NCI-H345 treated with DMSO at 0.1 percent for 48 hours (cell line): ENCODE measurements at regions not wholly inside any gene's neighbourhood (a gene's known extent, or its start where the extent isn't known, plus 50 kb on each side); places are given as distances from the start of the nearest gene placed in this dataset.

Experiments used
- DNase-seq: peaks from one replicate; lab custom pipeline; 2025; ENCODE audit not compliant: unreplicated experiment; lab: John Stamatoyannopoulos, UW

DNA sequence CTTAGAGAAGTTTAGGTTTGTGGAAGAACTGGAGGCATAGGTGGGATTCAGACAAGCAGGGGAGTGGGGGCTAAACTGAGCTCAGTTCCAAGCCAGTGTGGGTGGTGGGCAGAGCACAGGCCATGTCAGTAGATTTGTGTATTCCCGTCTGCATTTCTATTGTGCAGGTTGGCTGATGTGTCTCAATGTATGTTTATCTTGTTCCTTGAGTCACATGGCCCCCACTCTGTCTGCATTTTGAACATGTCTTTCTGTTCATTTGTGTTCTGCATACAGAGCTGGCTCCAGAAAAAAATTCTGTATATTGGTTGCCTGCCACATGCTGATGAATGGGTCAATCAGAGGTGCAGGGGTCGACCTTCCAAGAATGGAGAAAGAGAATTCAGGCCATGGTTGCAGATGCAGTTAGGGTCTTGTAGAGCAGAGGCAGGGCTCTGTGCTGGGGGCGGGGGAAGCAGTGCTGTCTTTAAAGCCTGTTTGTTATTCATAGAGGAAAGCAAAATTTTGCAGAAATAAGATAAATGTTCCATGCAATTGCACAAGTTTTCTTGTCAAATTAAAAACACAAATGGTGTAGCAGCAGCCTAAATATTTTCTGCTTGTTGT is 166.7 kb downstream of the CDH26 start:
- DNase-seq: no peak

DNA sequence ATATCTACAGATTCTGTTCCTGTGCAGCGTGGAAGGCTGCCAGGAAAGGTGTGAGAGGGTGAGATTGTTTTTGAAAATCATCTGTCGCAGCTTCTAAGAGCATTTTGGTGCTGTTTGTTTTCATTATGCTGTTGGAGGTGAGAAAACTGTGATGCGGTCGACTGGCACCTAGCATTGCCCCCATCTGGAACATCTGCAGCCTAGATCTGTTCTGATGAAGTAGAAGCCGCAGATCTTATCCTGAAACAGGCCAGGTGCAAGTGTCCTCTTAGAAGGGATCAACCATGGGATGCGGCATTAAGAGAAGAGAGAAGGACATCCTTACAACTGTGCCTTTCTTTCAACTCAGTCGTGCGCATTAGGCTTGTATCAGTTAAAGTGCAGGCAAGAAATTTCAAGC is 167.3 kb downstream of the CDH26 start:
- no peak for DNase-seq

DNA sequence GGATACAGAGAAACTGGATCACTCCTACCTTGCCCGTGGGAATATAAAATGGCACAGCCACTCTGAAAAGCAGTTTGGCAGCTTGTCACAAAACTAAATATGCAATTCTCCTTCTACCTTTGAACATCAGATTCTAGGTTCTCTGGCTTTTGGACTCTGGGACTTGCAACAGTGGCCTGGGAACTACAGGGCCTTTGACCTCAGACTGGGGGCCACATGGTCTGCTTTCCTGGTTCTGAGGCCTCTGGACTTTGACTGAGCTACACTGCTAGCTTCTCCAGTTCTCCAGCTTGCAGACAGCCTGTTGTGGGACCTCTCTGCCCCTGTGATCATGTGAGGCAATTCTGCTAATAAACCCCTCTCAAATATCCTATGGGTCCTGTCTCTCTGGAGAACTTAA is 168.8 kb downstream of the CDH26 start:
- DNase-seq: no peak

DNA sequence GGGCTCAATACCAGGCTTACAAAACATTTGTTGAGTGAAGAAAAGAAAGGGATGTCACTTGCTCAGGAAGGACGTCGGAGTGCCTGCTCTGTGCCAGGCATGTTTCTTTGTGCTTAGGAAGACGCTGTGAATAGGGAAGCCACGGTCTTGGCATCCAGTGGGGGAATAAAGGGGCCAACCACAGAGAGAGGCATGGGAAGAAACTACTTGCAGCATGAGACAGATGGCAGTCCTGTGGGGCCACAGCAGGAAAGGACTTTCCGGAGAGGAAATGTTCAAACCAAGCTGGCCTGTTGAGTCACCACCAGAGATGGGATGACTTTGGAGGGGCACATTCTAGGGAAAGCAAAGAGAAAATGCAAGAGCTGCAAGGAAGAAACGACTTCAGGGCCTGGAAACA is 173.2 kb downstream of the CDH26 start:
- DNase-seq: no peak

DNA sequence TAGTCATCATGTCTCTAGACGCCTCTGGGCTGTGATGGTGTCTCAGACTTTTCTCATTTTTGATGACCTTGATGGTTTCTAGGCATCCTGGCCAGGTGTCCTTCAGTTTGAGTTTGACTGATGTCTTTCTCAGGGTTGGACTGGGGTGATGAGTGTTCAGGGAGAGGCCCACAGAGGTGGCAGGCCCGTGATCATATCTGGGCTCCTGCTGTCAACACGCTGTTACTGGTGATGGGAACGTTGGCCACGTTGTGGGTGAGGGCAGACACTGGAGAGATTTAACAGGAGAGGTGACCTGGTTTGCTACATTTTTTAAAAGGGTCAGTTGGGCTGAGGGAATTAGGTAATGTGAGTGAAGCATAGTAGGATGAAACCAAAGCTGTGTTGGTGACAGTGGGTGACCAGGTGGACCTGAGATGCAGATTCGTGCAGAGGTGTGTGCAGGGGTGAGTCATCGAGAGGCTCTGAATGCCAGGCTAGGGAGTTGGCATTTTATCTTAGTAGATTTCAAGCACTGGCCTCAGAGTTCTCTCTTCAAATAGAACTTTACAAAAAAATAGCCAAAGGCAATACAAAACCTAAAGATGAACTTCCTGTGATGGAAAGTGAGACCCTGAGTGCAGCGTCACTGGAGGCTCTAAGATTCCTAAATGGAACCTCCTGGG is 174.1 kb downstream of the CDH26 start:
- no peak for DNase-seq

DNA sequence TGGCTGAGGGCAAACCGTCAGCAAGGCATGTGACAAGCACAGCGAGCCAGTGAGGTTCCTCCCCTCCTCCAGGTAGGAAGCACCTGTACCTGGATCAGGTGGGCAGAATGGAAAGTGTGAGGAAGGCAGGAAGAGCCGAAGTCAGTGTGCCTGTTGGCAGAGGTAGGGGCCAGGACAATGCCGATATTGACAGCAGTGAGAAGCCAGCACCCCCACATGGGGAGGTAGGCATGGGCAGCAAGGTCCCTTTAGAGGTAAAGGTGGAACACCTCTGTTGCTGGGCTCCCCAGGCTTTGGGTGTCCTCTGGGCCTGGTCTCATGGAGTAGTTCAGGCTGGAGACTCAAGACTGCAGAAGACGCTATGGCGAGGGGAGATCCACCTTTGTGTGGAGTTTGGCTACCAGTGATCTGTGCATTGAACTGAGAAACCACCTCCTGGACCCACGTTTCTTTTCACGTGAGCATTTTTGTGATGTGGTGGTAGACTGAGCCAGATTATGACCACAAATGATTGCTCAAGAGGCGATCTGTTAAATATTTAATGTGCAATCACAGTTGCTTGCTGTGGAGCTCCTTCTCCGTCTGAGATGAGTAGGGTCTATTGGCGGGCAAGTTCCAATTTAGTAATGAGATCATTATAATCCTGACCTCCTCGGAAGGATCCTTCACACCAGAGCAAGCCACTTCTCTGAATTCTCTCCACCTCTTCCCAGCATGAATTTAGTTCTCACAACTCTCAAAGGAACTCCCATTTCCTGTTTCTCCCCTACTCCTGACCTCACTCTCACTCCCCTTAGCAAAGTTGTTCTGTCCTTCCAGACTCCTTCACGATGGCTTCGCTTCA is 174.8 kb downstream of the CDH26 start:
- no peak for DNase-seq

DNA sequence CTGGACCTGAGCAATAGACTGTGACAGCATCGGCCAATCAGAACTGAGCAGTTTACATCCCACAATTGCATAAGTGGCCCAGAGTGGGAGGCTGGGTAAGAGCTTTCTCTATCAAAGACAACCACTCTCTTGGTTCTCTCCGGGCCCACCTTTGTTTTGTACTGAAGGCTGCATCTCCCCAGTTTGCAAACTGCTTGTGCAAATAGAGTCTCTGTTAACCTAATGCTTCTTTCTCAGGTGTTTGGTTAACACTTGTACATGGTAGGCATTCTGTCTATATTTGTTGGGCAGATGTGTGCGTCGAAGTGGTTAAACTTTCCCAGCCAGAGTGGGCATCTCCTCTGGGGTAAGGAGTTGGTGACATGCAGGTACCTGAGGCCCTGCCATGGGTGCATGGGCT is 177.1 kb downstream of the CDH26 start:
- no peak for DNase-seq

DNA sequence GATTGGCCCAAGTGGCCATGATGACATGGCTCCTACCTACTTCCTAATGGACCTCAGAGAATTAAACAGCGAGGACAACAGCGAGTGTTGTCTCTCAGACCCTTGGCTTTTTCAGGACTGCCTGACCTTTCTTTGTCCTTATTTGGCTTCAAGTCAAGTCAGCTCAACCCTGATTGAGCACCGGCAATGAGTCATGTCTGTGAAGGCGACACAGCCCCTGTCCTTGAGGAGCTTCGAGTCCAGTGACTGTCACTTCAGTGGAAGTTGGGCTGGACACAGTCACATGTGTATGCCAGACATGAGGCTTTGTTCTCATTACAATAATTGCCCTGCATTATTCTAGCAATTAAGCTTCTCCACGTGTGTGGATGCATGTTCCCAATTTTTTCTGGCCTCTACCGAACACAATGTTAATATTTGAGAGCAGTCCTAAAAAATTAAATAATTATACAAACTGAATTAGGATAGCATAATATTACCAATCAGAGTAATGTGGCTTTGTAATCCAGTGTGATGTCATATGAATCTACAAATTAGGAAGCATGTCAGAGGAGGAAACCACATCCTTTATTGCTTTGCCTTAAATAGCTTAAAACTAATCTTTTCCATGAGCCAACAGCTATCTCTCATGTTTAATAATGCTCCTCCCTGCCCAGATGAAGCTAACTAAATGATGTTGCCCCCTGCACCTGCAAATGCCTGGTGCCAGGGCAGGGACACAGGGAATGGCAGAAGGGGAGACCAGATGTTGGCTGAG is 178.6 kb downstream of the CDH26 start:
- DNase-seq: no peak

DNA sequence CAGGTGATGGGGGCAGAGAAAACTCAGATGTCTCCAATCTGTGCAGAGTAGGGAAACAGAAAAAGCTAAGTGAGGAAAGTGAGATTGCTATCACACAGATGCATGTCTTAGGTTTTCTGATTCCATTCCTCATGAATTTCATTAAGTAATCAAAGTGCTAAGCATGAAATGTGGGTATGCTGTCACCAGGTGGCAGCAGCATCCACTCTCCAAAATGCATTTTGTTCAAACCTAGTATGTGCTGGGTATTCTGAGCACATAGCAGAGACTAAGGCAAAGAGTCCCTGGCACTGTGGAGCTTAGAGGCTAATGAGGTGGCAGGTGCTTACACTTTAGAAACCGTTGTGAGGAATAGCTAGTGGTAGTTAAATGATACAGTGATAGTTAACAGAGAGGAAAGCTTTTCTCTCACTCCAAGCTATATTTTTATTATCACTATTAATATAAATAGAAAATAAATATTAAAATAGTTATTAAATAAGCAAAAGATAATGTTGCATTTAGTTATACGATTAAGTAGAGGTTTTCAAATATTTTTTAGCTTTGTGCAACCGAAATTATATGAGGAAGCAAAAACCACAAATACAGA is 179.5 kb downstream of the CDH26 start:
- no peak for DNase-seq

DNA sequence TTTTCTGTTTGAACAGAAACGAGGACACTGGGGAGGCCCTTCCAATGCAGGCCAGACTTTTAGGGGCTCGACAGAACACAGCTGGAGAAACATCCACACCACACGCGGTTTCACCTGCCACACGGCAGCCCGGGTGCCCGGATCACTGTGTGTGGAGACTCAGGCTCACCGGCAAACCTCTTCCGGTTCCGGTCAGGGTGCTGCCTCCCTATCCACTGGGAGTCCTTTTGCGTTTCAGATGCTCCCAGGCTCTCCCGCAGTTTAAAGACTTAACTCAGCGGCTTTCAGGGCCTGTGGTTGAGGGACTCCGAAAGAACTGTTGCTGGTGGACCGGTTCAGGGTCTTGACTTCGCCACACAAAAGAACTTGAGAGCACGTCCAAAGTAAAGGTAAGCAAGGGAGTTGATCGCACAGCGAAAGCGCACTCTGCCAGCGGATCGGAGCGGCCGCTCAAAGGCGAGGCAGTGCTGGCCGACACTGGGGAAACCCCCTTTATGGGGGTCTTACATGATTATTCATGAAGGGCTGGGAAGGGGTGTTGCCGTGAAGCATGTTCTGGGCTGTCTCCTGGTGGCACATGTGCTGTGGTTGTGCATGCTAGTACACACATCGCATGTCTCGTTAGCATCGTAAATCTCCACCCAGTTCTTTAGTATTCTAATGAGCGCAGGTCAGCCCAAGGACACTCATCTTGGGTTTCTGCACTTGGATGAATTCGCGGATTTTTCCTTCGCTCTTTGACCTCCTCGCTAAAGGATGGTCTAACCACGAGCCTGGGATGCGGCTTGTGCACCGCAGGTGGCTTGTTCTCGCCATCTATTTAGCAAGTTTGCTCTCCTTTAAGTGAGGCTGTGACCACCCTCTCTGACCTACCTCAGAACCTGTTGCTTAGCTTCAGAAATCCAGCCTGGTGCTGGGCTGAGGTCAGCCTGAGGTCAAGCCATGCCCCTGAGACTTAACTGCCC is 180.3 kb downstream of the CDH26 start:
- DNase-seq: no peak

DNA sequence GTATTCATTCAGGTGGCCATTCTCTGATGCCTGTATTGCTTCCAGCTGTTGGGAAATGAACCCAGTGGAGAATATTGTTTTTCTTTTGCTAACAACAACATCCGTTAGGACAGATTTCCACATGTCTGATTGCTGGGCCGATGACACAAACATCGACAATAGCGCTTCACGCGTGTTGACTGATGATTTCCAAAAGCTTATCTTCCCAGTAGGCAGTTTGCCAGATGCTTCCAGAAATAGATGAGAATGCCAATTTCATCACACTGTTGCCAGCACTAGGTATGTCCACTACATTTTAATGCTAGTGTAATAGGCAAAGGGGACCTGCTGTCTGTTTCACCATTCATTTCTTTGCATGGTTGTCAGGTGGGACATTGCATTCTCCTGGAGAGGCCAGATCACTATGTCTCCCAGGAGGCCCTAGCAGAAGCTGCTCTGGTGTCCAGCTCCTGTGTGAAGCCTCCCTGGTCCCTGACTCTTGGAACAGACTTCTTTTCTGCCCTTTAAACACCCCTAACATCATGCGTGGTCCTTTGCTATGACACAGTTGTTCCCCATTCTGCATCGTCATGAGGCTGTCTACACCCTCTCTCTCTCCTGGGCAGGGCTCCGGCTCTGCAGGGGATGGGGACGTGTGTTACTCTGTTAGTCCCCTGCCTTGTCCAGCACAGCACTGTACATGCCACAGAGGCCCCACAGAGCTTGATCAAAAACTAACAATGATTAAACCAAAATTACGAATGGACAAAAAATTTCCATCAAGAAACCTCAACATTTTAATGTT is 181.6 kb downstream of the CDH26 start:
- DNase-seq: no peak

DNA sequence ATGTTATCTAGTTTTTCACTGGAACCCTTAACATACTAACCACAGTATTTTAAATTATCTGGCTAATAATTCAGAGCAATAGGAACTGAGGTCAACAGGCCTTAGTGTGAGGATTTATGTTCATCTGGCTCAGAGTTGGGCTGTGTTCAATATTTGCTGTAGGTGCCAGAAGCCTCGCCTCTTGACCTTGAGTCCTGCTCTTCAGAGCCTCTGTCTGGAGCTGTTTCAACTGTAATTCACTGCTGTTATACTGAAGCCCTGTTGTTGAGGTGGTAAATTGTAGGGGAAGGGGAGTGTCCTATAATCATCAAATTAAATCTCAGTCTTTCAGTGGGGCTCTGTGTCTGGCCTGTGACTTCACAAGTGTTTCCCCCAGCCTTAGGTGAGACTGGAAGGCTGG is 184.4 kb downstream of the CDH26 start:
- DNase-seq: no peak

DNA sequence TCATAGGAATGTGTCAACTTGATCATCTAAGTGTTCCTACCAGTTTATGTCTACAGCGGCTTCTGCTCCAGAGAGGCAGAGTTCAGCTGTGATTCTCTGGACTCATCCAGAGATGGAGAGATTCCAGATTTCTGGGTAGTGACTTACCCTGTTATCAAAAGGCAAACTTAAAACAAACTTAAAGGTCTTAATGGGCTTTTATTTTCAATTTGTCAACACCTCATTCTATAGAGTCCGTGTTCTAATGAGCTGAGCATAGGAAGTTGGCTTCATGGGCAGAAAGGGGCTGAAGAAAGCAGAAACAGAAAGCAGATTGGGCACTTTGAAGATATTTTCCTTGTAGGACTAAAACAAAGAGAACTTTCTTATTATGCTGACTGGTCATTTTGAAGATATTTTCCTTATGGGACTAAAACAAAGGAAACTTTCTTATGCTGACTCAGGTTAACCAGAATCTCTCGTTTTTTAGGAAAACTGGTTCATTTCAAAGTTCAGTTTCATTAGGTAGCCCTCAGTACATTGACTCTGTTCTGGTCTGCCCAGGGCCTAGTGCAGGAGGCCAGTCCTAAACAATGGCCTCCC is 185.1 kb downstream of the CDH26 start:
- DNase-seq: no peak

DNA sequence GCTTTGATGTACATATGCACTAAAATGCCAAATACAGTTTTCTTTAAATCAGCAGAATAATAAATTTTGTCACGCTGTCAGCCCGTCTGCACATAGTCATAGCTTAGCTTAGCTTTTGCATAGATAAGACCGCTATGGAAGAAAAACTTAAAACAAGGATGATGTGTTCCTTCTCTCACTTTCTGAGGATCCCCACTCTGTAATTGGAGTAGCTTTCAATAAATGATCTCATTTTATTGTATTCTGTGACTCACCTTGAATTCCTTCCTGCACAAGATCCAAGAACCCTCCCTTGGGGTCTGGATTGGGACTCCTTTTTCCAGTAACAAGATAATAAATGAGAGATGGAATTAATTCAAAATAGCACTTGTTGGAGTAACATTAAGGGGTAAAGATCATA is 186.2 kb downstream of the CDH26 start:
- DNase-seq: no peak

DNA sequence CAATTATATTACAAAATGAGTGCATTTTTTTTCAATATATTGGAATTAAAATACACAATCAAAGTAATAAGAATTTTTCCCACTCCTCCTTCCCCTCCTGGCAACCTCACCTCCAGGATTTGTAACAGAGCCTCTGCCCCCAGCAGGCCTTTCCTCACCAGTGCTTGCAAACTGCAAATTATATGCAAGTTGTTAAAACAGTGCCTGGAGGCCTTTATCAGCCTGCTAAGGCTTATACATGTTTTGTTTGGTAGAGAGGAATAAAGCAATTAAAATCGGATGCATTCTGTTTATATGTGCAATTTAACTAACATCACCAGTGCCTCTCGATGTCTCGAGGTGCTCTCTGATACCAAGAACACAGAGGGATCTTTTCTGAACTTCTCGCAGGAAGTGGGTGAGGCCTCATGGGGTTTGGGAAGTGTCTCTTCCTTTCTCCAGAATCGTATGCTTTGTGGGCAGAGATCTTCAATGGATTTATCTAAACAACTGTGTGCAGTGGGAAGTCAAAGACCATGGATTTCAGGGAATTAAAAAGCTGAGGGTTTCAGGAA is 186.8 kb downstream of the CDH26 start:
- DNase-seq: no peak

DNA sequence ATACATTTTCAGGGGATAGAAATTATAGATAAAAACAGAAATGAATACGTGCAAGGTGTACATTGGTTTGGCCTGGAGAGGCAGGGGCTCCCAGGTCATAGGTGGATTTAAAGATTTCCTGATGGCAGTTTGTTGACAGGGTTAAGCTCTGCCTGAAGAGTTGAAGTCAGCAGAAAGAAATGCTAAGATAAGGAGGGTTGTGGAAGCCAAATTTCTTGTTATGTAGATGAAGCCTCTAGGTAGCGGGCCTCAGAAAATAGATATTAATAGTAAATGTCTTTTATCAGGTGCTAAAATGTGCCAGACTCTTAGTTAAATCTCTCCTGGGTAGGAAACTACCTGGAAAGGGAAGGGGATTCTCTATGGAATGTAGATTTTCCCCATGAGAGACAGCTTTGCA is 188.8 kb downstream of the CDH26 start:
- DNase-seq: no peak

DNA sequence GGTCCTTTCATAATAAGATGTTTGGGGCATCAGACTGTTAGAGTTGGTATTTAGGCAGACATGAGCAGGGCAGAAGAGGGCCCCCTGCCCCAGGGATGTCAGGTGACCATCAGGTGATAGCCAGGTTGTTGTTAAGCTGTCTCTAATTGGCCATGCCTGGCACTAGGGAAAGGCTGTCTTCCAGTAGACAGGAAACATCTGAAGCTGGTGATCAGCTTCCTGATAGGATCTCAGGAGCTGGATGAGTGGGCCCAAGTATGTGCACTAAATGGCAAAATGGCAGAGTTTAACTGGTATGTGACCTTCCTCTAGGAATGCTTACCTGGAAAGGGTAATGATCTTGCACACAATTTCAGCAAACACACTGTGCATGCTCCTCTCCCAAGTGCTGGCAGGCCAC is 190.7 kb downstream of the CDH26 start:
- no peak for DNase-seq

DNA sequence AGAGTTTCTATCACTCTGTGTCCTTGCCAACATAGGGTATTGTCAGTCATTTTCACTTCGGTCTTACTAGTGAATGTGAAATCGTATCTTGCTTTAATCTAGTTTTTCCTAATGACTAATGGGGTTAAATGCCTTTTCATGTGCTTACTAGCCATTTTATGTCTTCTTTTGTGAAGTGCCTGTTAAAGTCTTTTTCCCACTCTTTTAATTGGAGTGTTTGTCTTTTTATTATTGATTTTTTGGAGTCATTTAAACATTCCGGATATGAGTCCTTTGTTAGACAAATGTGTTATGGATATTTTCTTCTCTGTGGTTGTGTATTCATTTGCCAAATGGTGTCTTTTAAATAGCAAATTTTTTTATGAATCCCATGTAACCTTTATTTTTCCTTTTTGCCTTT is 194.6 kb downstream of the CDH26 start:
- DNase-seq: no peak
